GM12874 (cell line): ENCODE measurements at regions not wholly inside any gene's neighbourhood (a gene's known extent, or its start where the extent isn't known, plus 50 kb on each side); places are given as distances from the start of the nearest gene placed in this dataset.
A peak's percentile ranks its signal among the peaks of the same experiment; 100 is the strongest.

Source experiments
- TF ChIP-seq, protein P1 (sequence below): IDR thresholded peaks from 2 replicates; pipeline ENCODE4 v1.5.1; 2011; ENCODE audit warnings: low read depth, mild to moderate bottlenecking, control low read depth, low read length, moderate library complexity; ENCODE audit not compliant: insufficient read depth

DNA sequence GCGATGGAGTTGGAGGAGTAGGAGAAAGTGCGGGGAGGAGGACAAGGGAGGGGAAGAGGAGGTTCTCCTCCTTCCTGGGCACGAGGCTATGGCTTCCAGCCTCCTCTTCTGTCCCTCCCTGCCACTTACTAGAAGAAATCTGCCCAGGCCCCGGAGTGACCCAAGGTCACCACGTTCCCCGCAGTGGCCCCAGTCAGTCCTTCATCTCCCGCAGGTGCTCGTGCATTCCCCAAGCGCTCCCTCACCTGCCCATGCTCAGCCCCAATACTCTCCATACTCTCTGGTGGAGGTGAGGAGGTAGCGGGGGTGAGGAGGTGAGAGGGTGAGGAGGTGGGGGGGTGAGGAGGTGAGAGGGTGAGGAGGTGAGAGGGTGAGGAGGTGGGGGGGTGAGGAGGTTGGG lies 85.4 kb downstream of the CCDC185 start:
- TF ChIP-seq, protein P1, sequence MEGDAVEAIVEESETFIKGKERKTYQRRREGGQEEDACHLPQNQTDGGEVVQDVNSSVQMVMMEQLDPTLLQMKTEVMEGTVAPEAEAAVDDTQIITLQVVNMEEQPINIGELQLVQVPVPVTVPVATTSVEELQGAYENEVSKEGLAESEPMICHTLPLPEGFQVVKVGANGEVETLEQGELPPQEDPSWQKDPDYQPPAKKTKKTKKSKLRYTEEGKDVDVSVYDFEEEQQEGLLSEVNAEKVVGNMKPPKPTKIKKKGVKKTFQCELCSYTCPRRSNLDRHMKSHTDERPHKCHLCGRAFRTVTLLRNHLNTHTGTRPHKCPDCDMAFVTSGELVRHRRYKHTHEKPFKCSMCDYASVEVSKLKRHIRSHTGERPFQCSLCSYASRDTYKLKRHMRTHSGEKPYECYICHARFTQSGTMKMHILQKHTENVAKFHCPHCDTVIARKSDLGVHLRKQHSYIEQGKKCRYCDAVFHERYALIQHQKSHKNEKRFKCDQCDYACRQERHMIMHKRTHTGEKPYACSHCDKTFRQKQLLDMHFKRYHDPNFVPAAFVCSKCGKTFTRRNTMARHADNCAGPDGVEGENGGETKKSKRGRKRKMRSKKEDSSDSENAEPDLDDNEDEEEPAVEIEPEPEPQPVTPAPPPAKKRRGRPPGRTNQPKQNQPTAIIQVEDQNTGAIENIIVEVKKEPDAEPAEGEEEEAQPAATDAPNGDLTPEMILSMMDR: no peak

DNA sequence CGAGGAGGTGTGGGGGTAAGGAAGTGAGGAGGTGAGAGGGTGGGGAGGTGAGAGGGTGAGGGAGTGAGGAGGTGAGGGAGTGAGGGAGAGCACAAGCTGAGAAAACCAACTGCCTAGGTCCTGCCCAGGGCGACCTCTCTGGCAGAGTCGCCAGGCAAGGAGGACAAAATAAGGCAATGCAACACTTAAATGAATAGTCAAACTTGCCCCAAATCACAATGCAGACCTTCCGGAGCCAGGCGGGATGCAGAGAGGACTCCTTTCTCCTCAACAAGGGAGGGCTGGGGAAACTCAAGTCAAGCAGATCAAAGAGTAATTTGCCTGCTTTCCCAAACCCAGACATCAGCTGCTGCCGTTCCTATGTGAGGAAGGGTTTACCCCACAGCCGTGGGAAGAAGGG lies 86.0 kb downstream of the CCDC185 start:
- TF ChIP-seq, protein P1: no peak

DNA sequence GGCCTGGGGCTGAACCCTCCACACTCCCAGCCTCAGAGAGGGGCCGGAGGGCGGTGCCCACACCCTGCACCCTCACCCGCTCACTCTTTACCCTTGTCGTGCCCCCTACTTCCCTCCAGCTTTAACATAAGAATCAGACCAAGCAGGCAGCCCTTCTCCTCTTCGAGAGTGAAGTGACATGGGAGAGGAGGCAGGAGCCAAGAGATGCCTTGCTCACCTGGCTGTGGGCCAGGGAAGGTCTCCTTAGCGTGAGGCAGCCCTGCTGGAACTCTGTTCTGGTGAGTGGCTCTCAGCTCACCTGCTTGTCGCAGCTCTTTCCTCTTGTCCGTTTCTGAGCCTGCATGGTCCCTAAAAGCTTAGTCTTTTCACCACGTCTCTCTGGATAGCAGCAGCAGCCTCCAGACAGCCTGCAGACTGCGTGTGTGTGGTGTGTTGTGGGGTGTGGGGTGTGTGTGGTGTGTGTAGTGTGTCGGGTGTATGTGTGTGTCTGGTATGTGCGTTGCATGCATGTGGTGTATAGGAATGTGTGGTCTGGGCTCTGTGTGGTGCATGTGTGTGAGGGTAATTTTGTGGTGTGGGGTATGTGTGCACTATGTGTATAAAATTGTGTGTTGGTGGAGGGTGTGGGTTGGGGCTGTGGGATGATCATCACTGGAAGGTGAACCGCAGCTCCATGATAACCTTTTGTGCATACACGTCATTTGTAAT lies 86.7 kb downstream of the CCDC185 start:
- TF ChIP-seq, protein P1: no peak

DNA sequence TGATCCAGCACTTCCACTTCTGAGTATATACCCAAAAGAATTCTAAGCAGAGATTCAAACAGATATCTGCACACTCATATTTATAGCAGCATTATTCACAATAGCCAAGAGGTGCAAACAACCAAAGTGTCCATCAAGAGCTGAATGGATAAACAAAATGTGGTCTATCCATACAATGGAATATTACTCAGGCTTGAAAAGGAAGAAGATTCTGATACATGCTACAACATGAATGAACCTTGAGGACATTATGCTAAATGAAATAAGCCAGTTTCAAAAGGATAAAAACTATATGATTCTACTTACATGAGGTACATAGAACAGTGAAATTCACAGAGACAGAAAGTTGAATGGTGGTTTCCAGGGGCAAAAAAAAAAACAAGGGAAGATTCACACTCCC lies 88.9 kb downstream of the CCDC185 start:
- TF ChIP-seq, protein P1: no peak

DNA sequence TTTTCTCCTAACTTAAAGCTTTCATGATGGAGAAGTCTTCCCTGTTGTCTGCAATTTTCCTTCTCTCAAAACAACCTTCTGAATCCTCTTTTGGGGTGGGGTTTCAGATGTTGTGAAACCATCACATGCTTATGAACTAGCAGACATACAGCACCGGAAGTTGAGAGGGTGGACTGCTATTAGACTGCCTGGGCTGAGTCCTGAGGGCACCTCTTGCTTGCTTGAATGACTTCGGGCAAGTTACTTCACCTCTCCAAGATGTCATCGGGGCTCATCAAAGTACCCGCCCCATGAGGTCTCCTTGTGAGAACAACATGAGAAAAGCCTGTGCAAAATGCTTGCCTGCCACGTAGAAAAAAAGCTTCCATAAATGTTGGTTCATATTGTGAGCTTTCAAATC lies 89.6 kb downstream of the CCDC185 start:
- TF ChIP-seq, protein P1: no peak

DNA sequence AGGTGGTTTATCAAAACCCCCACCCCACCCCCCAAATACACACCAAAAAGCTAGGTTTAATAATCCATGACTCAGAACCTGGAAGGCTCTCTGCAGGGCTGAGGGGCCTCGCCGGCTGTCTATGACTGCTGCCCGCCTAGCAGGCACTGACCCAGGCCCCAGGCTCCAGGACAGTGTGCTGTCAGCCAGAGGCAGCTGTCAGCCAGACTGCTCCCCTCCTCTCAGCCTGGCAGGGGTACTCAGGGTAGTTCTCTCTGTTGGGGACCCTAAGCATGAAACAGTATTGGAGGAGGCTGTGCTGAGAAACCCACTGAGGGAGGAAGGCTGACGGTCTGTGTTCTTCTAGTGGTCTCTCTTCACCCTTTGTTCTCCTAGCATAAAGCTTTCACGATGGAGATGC lies 90.3 kb downstream of the CCDC185 start:
- TF ChIP-seq, protein P1: no peak

DNA sequence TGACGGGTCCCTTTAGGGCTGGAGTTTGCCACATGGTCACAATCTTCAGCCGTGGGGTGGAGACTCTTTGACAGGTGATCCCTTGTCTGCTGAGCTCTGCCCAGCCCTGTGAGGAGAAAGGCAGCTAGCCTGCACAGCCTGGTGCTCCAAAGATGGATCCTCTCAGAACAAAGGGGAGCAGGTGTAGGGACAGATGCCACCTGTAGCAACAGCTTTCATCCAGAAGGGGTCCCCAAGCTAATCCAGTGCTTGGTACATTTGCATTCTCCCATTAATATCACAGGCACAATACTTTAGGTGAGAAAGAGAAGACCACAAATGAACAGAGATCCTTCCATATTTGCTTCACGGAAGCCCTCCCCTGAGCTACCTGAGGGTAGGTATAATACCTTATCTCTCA lies 93.2 kb downstream of the CCDC185 start:
- TF ChIP-seq, protein P1: peak; percentile 23; the same call in 1 of the 2 replicates
